C4-2B (cell line): ENCODE measurements at regions not wholly inside any gene's neighbourhood (a gene's known extent, or its start where the extent isn't known, plus 50 kb on each side); places are given as distances from the start of the nearest gene placed in this dataset.

Experiments used
- CTCF ChIP-seq: fragments of 450-650 bp; conservative IDR thresholded peaks from 2 replicates; pipeline ENCODE4 v1.5.1; 2017; ENCODE audit warnings: mild to moderate bottlenecking
- ZFX ChIP-seq: fragments of 450-650 bp; IDR thresholded peaks from 2 replicates; pipeline ENCODE4 v1.6.1; 2017

GRCh38 chr19:28176193-28176592 lies 1036.8 kb downstream of the UQCRFS1 start:
- no peak for TF ChIP-seq CTCF
- no peak for TF ChIP-seq ZFX
